Neural progenitor cell (in vitro differentiated cells): ENCODE measurements at regions not wholly inside any gene's neighbourhood (a gene's known extent, or its start where the extent isn't known, plus 50 kb on each side); places are given as distances from the start of the nearest gene placed in this dataset.

Experiments
- DNase-seq: peaks from one replicate; pipeline ENCODE4 v3.0.0-alpha.2; 2016; ENCODE audit warnings: low spot score
- H2AFZ ChIP-seq: fragments of 200-600 bp; sonication (generic); replicated peaks from 2 replicates; pipeline ENCODE4 v1.6.1; 2016; ENCODE audit warnings: antibody characterized with exemption
- H3F3A ChIP-seq: fragments of 200-600 bp; sonication (generic); 2 replicates; pipeline ENCODE4 v1.6.1; 2016; ENCODE audit warnings: antibody characterized with exemption, low read depth
- H3K27ac ChIP-seq: fragments of 200-600 bp; sonication (generic); 2 replicates; pipeline ENCODE4 v1.5.1; 2016; ENCODE audit warnings: mild to moderate bottlenecking
- H3K27me3 ChIP-seq: fragments of 200-600 bp; sonication (generic); 2 replicates; pipeline ENCODE4 v1.6.1; 2016; ENCODE audit warnings: mild to moderate bottlenecking, moderate library complexity
- H3K36me3 ChIP-seq: fragments of 200-600 bp; sonication (generic); 2 replicates; pipeline ENCODE4 v1.5.1; 2016
- H3K4me1 ChIP-seq: fragments of 200-600 bp; sonication (generic); 2 replicates; pipeline ENCODE4 v1.6.1; 2016; ENCODE audit warnings: mixed run types
- H3K4me2 ChIP-seq: fragments of 200-600 bp; sonication (generic); 2 replicates; pipeline ENCODE4 v1.6.1; 2016
- H3K4me3 ChIP-seq: fragments of 200-600 bp; sonication (generic); 2 replicates; pipeline ENCODE4 v1.5.1; 2016
- H3K79me2 ChIP-seq: fragments of 200-600 bp; sonication (generic); 2 replicates; pipeline ENCODE4 v1.6.1; 2016; ENCODE audit warnings: low read depth
- H3K9ac ChIP-seq: fragments of 200-600 bp; sonication (generic); 2 replicates; pipeline ENCODE4 v1.6.1; 2016
- H3K9me3 ChIP-seq: fragments of 200-600 bp; sonication (generic); 2 replicates; pipeline ENCODE4 v1.5.1; 2016; ENCODE audit warnings: low read depth
- H4K20me1 ChIP-seq: fragments of 200-600 bp; sonication (generic); 2 replicates; pipeline ENCODE4 v1.6.1; 2016; ENCODE audit warnings: low read depth
- H3K27ac Mint-ChIP-seq: 3 replicates; pipeline ENCODE4 v1.8.0; 2021; ENCODE audit warnings: mixed read lengths
- H3K27me3 Mint-ChIP-seq: 2 replicates; pipeline ENCODE4 v1.8.0; 2022; ENCODE audit warnings: low read depth, mild to moderate bottlenecking, inconsistent platforms, moderate library complexity, mixed read lengths; ENCODE audit not compliant: insufficient read depth
- H3K36me3 Mint-ChIP-seq: 3 replicates; pipeline ENCODE4 v1.8.0; 2021; ENCODE audit warnings: mixed read lengths
- H3K4me1 Mint-ChIP-seq: 3 replicates; pipeline ENCODE4 v1.8.0; 2021; ENCODE audit warnings: mixed read lengths
- H3K4me3 Mint-ChIP-seq: 3 replicates; pipeline ENCODE4 v1.8.0; 2021; ENCODE audit warnings: mild to moderate bottlenecking, moderate library complexity, mixed read lengths
- H3K9me3 Mint-ChIP-seq: 3 replicates; pipeline ENCODE4 v1.8.0; 2020; ENCODE audit warnings: mixed read lengths
- EZH2 ChIP-seq: fragments of 200-600 bp; sonication (generic); IDR thresholded peaks from 2 replicates; pipeline ENCODE4 v1.6.1; 2017; ENCODE audit warnings: antibody characterized with exemption, mild to moderate bottlenecking, moderate library complexity
- EZH2phosphoT487 ChIP-seq: fragments of 200-600 bp; sonication (generic); IDR thresholded peaks from 2 replicates; pipeline ENCODE4 v1.6.1; 2017; ENCODE audit warnings: antibody characterized with exemption
- TF ChIP-seq, protein P1 (sequence below): fragments of 200-600 bp; sonication (generic); IDR thresholded peaks from 2 replicates; pipeline ENCODE4 v1.5.1; 2017; ENCODE audit warnings: antibody characterized with exemption, mild to moderate bottlenecking

DNA sequence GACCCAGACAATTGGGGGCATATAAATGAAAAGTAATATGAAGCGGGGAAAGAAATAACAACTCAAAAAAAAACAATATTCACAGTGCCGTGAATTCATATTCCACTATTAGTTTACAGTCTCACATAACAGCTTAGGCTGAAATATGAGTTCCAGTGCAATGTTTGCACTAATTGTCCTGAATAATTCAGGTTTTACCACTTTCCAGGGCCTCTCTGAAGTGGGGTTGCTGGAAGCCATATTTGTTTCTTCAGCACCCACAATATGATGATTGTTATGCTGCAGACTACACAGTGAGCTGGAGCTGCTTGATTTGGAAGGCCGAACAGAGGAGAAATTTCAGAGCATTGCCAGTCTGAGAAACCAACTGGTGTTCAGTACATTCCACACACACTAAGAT is 894.5 kb upstream of the ACVR2A start:
- no peak overlapping the region for H3K4me3 ChIP-seq
- Mint-ChIP-seq H3K4me1 (no peaks in the 10 kb centered on the region), H3K4me3 (no peak overlapping the region), H3K9me3 (no peaks in the 10 kb centered on the region), H3K27me3 (no peaks in the 10 kb centered on the region), H3K27ac (no peak overlapping the region), H3K36me3 (no peaks in the 10 kb centered on the region)
- H3K27ac ChIP-seq: no peak overlapping the region
- DNase-seq: no peak
- no peak overlapping the region for H3K4me2 ChIP-seq
- H3K4me1 ChIP-seq: no peaks in the 10 kb centered on the region
- H3K9ac ChIP-seq: no peak overlapping the region
- TF ChIP-seq EZH2: no peak
- TF ChIP-seq, protein P1, sequence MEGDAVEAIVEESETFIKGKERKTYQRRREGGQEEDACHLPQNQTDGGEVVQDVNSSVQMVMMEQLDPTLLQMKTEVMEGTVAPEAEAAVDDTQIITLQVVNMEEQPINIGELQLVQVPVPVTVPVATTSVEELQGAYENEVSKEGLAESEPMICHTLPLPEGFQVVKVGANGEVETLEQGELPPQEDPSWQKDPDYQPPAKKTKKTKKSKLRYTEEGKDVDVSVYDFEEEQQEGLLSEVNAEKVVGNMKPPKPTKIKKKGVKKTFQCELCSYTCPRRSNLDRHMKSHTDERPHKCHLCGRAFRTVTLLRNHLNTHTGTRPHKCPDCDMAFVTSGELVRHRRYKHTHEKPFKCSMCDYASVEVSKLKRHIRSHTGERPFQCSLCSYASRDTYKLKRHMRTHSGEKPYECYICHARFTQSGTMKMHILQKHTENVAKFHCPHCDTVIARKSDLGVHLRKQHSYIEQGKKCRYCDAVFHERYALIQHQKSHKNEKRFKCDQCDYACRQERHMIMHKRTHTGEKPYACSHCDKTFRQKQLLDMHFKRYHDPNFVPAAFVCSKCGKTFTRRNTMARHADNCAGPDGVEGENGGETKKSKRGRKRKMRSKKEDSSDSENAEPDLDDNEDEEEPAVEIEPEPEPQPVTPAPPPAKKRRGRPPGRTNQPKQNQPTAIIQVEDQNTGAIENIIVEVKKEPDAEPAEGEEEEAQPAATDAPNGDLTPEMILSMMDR: no peak
- no peak for TF ChIP-seq EZH2phosphoT487
- H3K79me2 ChIP-seq: no peaks in the 10 kb centered on the region
- no peaks in the 10 kb centered on the region for H3K9me3 ChIP-seq
- no peak overlapping the region for H2AFZ ChIP-seq
- H3K27me3 ChIP-seq: no peaks in the 10 kb centered on the region
- H3K36me3 ChIP-seq: no peaks in the 10 kb centered on the region
- H4K20me1 ChIP-seq: no peaks in the 10 kb centered on the region
- H3F3A ChIP-seq: no peaks in the 10 kb centered on the region

- Mint-ChIP-seq H3K4me3 (no peak overlapping the region), H3K27ac (no peak overlapping the region), H3K9me3 (no peaks in the 10 kb centered on the region), H3K36me3 (no peaks in the 10 kb centered on the region), H3K4me1 (no peaks in the 10 kb centered on the region), H3K27me3 (no peaks in the 10 kb centered on the region)
- no peak for DNase-seq
- H3K4me2 ChIP-seq: no peak overlapping the region
- H3K4me1 ChIP-seq: no peaks in the 10 kb centered on the region
- no peak overlapping the region for H3K9ac ChIP-seq
- H3K27me3 ChIP-seq: no peaks in the 10 kb centered on the region
- no peak overlapping the region for H3K27ac ChIP-seq
- no peaks in the 10 kb centered on the region for H3F3A ChIP-seq
- H2AFZ ChIP-seq: no peak overlapping the region
- TF ChIP-seq EZH2: no peak
- TF ChIP-seq EZH2phosphoT487: no peak
- TF ChIP-seq, protein P1: no peak
- no peak overlapping the region for H3K4me3 ChIP-seq
- H3K9me3 ChIP-seq: no peaks in the 10 kb centered on the region
- H3K79me2 ChIP-seq: no peaks in the 10 kb centered on the region
- H3K36me3 ChIP-seq: no peaks in the 10 kb centered on the region
- H4K20me1 ChIP-seq: no peaks in the 10 kb centered on the region
These were observed 895.4 kb upstream of the ACVR2A start for GRCh38 chr2:146949400-146949799.

DNA sequence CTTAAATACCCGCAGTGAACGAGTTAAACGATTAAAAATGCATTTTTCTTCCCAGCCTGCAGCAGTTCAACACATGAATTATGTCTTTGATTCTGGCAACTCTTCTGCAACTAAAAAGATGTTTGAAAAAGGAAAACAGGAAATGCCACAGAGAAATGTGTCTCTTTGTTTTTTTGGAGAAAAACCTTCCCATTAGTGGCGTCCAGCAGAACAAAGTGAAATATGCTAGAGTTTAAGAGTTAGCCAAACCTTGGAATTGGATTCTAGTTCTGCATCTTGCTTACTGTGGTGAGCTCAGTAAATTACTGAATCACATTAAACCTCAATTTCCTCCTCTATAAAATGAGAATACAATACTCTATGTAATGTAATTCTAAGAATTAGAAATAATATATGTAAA is 900.2 kb upstream of the ACVR2A start:
- H3K4me3 Mint-ChIP-seq: no peak overlapping the region
- H3F3A ChIP-seq: no peaks in the 10 kb centered on the region
- no peaks in the 10 kb centered on the region for H3K9me3 ChIP-seq
- no peak overlapping the region for H2AFZ ChIP-seq
- H3K27ac Mint-ChIP-seq: no peak overlapping the region
- no peaks in the 10 kb centered on the region for H3K27me3 Mint-ChIP-seq
- no peaks in the 10 kb centered on the region for H3K4me1 Mint-ChIP-seq
- no peak overlapping the region for H3K4me3 ChIP-seq
- no peaks in the 10 kb centered on the region for H3K36me3 ChIP-seq
- no peak for TF ChIP-seq EZH2
- TF ChIP-seq, protein P1: no peak
- TF ChIP-seq EZH2phosphoT487: no peak
- H3K36me3 Mint-ChIP-seq: no peaks in the 10 kb centered on the region
- no peaks in the 10 kb centered on the region for H3K79me2 ChIP-seq
- H3K4me2 ChIP-seq: no peak overlapping the region
- H3K9me3 Mint-ChIP-seq: no peaks in the 10 kb centered on the region
- no peak overlapping the region for H3K9ac ChIP-seq
- no peaks in the 10 kb centered on the region for H4K20me1 ChIP-seq
- DNase-seq: no peak
- H3K27me3 ChIP-seq: no peaks in the 10 kb centered on the region
- no peak overlapping the region for H3K27ac ChIP-seq
- no peaks in the 10 kb centered on the region for H3K4me1 ChIP-seq
